Activated T-cell treated with anti-CD3 and anti-CD28 coated beads, Interleukin-2, amount 50 U/mL, for 1 hour (primary cell): ENCODE measurements at regions not wholly inside any gene's neighbourhood (a gene's known extent, or its start where the extent isn't known, plus 50 kb on each side); places are given as distances from the start of the nearest gene placed in this dataset.
"Not testable (repeated sequence)": the region's sequence is repeated elsewhere in the genome, so short reads cannot be mapped to it uniquely, and the experiment has no call there.

Experiments
- DNase-seq: peaks from one replicate; pipeline ENCODE4 v3.0.0-alpha.2; 2020

- no peak for DNase-seq
Measured at GRCh38 chr9:31335529-31336234, 1048.8 kb upstream of the ACO1 start.

GRCh38 chr9:31336386-31336785 is 1048.1 kb upstream of the ACO1 start:
- no peak for DNase-seq

DNA sequence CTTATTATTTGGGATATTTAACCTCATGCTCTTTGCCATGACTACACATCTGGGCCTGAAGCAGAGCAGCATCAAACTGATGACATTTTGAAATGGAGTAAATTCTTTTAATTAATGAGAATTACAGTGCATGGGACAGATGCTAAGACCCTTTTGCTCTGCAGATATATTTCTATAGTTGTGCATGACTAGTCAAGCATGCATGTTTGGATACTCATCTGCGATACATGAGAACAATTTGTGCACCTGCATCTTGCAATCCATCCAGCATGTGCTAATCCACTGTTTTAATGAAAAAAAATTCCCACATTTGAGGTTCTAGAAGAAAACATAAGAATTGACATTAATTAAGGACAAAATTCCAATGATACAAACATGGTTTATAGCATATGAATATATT is 1047.6 kb upstream of the ACO1 start:
- DNase-seq = no peak

DNA sequence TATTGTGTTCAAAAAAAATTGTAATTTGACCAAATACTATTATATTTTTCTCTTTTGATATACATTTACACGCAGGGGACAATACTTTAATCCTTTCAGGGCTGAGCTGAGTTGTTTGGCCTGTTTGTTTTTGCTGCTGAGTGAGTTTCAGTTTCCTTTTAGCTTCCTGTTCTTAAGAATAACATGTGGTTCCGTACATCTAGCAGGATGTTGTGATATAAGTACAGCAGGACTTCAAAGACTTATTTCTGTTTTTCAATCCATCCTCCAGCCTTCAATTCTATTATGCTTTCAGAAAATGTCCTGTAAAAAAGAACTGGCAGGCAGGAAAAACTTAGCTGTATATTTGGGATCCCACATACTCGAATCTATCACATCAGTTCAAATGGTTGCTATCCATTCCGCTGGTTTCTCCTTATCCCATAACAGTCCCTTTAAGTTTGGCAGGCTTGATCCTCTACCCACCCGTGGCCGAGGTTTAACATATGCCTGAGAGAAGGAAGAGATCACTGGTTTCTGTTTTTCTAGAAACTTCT is 1037.3 kb upstream of the ACO1 start:
- no peak for DNase-seq

DNA sequence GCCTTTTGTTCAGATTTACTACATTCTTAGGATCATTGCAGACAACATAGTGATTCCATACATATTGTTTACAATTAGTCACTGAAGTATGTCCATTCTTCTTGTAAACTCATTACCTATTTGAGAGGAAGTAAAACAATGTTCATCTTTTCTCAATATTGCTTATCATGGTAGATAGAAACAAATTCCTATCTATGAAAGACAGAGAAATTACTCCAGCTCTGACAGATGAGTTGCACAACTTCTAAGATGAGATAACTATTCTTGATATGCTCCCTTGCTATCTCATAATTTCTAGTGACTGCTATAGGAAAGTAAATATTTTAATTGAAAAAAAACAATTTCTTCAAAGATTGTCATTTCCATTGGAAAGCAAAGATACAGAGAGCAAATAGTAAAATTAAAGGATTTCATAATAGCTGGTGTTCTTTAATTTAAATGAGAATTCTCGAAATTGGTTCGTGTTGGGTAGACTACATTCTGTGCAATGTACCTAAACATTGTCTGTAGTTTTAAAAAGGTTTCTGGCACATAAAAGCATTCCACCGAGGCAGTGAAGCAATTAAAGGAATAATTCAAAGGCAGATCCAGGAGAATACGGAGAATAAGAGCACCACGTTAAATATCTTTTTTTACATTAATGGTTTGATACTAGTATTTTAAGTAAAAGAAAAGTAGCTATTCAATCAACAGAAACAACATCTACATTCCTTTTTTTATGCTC is 1029.1 kb upstream of the ACO1 start:
- DNase-seq = no peak

DNA sequence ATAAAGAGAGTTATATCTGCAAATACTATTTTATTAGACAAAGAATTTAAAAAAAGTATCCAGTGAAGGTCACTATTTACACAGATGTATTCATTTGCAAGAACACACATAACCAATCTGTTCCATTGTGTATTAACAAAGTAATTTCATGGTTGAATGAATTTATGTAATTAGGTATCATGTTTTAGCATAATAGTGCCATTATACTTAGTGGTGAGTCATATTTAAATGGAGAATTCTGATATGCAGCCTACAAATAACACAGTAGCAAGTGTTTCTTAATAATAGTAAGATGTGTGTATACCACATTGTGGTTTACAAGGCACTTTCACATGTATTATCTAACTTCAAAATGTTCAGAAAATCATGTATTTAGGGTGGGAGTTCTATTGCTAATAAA is 1028.5 kb upstream of the ACO1 start:
- DNase-seq = no peak

DNA sequence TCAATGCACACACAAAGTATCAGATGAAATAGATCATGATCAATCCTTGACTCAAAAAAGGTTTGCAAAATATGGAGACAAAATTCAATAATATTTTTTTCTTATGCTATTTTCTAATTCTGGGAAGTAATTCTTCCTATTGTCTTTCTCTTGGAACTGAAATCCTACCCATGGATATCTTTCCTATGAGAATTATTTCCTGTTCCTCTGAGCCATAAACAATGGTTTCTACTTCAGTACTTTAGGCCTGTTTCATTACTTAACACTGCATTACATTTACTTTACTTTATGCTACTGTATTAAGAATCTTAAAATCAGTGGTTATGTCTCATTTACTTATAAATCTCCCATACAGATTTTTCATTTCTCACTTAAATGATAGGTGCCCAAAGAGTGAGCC is 1025.4 kb upstream of the ACO1 start:
- DNase-seq = no peak

DNA sequence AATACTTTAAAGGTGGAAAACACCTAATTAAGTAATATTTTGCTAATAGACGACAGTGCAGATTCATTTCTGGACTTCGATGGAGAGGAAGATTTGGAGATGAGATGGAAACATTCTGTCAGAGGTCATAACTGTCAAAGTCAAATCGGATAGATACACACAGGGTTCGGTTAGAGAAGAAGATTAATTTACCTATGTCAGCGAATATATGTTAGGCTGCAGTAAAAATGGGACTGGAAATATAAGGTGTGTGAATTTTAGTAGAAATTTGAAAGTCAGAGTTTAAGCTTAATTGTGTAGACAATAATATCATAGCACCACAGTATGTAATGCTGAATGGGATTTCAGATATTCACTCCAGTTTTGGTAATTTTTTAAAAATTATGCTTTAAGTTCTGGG is 1020.3 kb upstream of the ACO1 start:
- DNase-seq = no peak

- no peak for DNase-seq
Measured at GRCh38 chr9:31372799-31373587, 1011.5 kb upstream of the ACO1 start.

DNA sequence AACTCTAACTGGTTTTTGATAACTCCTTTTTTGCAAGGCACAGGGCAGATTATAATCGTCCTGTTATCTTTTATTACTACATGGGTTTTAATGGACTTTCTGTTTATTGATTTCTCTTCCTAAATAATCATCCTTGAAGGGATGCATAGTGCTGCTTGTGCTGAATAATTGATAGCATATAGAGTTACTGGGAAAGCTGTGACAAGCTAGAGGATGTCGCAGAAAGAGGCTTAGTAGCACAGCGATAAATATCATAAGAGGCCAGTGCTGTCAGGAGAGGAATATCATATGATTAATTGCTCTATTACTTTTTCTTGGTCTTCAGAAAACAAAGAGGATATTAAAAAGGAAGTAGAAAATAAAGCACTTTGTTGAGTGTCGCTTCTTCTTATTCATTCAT is 1007.1 kb upstream of the ACO1 start:
- no peak for DNase-seq

DNA sequence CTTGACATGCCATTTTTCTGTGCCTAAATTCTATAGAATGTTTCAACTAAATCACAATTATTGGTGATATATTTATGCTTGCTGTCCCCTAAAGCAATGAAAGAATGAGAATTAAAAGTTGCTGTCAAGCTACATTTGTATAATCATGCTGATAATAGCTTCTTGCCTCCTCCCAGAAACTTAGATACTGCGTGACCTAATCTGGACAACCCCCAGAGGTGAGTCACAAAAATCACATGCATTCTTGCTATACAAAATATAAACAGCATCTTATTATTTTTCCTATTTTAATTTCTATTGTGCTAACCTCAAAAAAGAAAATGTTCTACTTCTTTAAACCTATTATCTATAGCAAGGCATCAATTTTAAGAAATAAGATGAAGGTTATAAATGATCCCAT is 995.8 kb upstream of the ACO1 start:
- no peak for DNase-seq

GRCh38 chr9:31389075-31389474 is 995.4 kb upstream of the ACO1 start:
- DNase-seq = no peak

GRCh38 chr9:31390403-31391025 is 993.9 kb upstream of the ACO1 start:
- DNase-seq = no peak

GRCh38 chr9:31393240-31393639 is 991.2 kb upstream of the ACO1 start:
- DNase-seq = no peak

DNA sequence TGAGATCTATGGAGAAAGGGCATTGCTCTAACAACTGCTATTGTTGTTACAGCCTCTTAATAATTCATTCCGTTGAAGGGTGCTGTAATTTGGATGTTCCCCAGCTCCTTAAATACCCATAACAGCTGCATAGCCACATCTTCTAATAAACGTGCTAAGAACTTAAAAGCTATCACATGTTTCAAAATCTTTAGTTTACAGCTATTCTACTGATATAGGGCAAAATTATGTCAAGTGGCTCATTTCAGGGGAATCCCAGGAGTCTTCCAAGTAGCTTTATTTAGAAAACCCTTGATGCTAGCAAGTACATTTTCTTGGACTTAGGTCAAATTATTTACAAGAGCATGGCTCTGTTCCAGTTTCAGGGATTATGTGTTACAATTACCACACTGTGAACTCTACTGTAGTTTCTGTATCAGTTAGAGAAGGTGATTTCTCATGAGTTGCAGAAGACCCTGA is 990.4 kb upstream of the ACO1 start:
- no peak for DNase-seq

- DNase-seq = no peak
Measured at GRCh38 chr9:31412081-31412480, 972.4 kb upstream of the ACO1 start.

DNA sequence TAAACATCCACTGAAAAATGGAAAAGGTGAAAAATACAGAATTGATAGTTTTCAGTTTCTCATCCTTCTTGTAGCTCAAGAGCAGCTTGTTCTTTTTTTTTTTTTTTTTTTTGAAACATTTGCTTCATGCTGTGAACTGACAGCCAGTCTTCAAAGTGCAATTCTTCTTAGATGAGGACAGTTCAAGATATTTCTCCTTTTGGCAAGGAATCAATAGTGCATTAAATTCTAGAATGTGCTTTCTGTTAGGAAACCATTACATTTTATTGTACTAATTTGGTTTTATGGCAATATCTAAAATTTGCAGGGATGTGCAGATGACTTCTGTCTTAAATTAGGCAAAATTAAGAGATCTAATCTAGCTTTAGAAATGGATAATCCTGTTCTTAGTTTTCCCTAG is 969.3 kb upstream of the ACO1 start:
- no peak for DNase-seq

DNA sequence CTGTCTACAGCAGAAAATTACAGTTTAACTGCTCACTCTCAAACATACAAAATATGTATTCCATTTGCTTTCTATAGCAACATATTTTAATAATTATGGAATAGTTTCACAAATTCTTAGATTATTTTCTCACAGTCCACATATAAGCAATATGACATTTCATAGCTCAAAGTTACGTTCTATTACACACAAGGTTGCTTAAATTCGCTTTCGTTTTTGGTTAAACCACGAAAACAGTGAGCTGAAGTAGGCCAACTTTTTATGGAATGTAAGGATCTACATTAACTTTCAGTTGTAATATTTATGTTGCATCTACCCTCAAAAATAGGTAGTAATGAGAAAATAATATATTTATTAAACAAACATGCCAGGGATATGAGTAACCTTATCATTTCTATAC is 966.0 kb upstream of the ACO1 start:
- DNase-seq = no peak

DNA sequence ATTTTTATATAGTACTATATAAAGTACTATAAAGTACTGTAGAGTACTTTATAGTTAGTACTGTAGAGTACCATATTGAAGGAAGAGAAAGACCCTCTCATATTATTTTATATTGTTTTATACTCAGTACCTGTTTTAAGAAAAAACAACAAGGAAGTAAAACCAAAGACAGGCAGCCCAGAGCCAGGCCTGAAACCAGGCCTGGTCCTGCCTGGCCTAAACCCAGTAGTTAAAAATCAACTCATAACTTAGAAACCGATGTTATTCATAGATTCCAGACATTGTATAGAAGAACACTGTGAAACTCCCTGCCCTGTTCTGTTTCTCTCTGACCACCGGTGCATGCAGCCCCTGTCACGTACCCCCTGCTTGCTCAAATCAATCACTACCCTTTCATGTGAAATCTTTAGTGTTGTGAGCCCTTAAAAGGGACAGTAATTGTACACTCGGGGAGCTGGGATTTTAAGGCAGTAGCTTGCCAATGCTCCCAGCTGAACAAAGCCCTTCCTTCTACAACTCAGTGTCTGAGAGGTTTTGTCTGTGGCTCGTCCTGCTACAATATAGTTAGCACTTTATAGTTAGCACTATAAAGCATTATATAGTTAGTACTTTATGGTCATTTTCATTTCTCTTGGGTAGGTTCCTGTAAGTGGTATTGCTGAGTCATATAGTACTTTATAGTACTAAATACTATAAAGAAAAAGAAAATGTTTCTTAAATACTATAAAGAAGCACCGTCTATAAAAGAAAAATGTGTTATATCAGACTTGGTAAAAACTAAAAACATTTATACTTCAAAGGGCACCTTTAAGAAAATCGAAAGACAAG is 940.6 kb upstream of the ACO1 start:
- DNase-seq = not testable (repeated sequence)

DNA sequence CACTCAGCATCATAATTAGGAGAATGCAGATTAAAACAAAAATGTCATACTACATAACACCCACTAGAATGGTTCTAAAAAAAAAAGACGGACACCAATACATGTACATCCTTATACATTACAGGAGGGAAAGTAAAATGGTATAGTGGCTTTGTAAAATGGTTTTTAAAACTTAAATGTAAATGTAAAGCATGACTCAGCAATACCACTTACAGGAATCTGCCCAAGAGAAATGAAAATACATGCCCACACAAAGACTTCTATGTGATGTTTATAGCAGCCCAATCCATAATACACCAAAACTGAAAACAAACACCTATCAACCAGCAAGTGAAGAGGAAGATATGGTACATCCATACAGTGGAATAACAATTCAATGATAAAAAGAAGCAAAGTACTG is 939.1 kb upstream of the ACO1 start:
- no peak for DNase-seq

GRCh38 chr9:31445960-31446359 is 938.5 kb upstream of the ACO1 start:
- no peak for DNase-seq

DNA sequence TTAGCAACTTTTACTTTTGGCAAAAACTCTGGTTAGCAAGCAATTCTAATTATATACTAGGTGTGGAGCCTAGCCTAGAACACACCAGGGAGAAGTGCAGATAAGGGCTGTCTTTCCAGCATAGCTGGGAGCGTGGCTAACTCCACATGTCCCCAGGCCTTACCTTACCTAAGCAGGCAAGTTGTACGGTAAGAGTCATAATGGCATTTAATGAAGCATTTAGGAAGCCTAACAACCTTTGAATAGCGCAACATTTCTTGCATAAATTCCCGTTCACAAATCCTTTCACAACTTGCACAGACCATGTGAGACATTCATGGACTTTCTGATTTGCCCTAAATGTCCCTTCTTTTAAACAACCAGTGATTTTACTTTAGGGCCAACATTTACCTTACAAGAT is 917.4 kb upstream of the ACO1 start:
- no peak for DNase-seq
